ENCODE measurements at regions not wholly inside any gene's neighbourhood (a gene's known extent, or its start where the extent isn't known, plus 50 kb on each side); places are given as distances from the start of the nearest gene placed in this dataset.

DNA sequence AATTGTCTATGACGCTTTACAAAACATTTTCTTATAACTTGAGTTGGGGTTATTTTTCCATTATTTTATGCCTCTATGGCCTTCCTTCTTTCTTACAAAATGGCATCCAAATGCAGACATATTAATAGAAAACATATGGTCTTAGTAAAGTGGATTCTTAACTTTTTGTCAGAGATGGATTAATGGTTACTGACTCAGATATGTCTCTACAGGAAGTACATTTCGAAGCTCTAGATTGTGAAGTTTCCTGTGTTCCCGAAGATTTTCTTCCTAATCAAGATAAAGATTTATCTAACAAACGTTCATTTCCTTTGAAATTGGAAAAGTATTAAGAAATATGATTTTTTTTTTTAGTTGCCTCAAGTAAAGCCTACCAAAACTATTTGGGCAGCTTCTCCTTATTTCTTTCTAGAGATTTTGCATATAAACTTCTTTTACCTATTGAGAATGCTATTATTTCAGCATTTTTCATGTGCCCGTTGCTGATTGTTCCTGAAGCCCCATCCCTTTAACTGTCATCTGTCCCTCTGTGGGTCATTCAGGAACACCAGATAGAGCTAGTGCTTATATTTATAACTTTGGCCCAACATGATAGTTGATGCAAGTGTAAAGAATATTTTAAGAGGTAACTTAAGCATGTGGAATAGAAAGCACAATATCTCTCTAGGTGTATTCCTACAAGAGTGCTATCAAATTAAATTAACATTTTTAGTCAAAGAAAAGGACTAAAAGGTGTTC, 498.0 kb downstream of the CCDC85A start:
- no peak for TF ChIP-seq POLR2A (IDR thresholded peaks at IDR 0.05)
- TF ChIP-seq, protein P1, sequence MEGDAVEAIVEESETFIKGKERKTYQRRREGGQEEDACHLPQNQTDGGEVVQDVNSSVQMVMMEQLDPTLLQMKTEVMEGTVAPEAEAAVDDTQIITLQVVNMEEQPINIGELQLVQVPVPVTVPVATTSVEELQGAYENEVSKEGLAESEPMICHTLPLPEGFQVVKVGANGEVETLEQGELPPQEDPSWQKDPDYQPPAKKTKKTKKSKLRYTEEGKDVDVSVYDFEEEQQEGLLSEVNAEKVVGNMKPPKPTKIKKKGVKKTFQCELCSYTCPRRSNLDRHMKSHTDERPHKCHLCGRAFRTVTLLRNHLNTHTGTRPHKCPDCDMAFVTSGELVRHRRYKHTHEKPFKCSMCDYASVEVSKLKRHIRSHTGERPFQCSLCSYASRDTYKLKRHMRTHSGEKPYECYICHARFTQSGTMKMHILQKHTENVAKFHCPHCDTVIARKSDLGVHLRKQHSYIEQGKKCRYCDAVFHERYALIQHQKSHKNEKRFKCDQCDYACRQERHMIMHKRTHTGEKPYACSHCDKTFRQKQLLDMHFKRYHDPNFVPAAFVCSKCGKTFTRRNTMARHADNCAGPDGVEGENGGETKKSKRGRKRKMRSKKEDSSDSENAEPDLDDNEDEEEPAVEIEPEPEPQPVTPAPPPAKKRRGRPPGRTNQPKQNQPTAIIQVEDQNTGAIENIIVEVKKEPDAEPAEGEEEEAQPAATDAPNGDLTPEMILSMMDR (IDR thresholded peaks at IDR 0.05) = no peak
- Histone ChIP-seq H3K27me3 (no peaks in the 10 kb centered on the region), H3K36me3 (no peaks in the 10 kb centered on the region), H3K4me1 (no peaks in the 10 kb centered on the region), H3K4me3 (no peak overlapping the region), H3K9me3 (no peaks in the 10 kb centered on the region), H3K27ac (no peak overlapping the region)
- 42 to 51% methylated on average over 5 of the region's 5 CpGs for WGBS, 2 donors
- no peak for DNase-seq
- intact Hi-C loops (cut with DNase I) = no loop called here

DNA sequence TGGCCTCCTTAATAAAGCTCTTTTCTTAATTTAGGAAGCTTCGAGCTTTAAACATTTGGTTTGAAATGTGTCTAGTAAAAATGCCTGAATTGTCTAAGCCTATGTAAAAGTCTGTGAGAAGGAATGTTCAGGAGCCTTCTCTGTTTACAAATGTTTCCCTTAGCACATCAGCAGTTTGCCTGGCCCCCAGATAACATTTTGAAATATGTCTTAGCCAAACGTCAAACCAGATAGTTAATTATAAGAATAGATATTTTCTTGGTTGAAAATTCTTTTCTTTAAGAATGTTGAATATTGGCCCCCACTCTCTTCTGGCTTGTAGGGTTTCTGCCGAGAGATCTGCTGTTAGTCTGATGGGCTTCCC, 498.6 kb downstream of the CCDC85A start:
- intact Hi-C loops (cut with DNase I) = no loop called here
- H3K27me3 ChIP-seq = no peaks in the 10 kb centered on the region
- H3K4me1 ChIP-seq = no peaks in the 10 kb centered on the region
- no peaks in the 10 kb centered on the region for H3K9me3 ChIP-seq
- no peaks in the 10 kb centered on the region for H3K36me3 ChIP-seq
- no peak overlapping the region for H3K4me3 ChIP-seq
- H3K27ac ChIP-seq = no peak overlapping the region
- WGBS, 2 donors = 61 to 64% methylated on average over 3 of the region's 3 CpGs
- TF ChIP-seq, protein P1 (IDR thresholded peaks at IDR 0.05) = no peak
- TF ChIP-seq POLR2A (IDR thresholded peaks at IDR 0.05) = no peak
- DNase-seq = no peak

DNA sequence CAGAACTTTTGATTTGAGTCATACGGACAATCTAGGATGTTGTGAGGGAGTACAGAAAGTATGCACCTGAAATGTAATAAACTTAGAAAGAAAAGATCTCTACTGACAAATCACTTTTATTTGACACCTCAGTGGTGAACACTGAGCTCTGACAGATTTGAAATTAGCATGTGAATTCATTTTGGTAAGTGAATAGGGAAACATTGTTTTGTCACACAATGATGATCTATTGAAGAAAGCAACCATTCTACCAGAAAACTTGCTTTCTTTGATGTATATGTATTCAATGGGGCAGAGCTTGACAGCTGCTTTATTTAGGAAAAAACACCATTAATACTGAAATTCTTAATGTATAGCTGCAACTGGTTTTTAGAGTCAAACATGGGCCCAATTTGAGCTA, 500.5 kb downstream of the CCDC85A start:
- Histone ChIP-seq H3K27me3 (no peaks in the 10 kb centered on the region), H3K36me3 (no peaks in the 10 kb centered on the region), H3K9me3 (no peaks in the 10 kb centered on the region), H3K4me1 (no peaks in the 10 kb centered on the region), H3K4me3 (no peak overlapping the region), H3K27ac (no peak overlapping the region)
- no peak for TF ChIP-seq POLR2A (IDR thresholded peaks at IDR 0.05)
- intact Hi-C loops (cut with DNase I) = no loop called here
- WGBS, 2 donors = 71 to 79% methylated on average over 1 of the region's 1 CpG
- DNase-seq = no peak

DNA sequence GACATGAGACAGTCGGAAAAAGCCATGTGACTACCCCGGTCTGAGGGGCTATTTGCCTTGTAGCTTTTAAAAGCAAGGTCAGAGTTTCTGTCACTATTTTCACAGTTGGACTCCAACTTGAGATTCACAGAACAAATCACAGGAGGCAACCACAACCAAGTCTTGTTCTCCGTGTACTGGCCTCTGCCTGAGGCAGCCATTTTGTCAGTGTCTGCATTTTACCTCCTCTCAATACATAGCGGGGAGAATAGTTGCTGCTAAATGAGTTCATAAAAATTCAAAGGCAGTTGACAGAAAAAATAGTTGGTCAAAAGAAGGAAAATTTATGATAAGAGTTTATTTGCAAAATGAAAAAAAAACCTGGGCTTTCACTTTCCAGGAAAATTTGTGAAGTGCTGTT, 501.4 kb downstream of the CCDC85A start:
- H3K27ac ChIP-seq = no peak overlapping the region
- H3K36me3 ChIP-seq = no peaks in the 10 kb centered on the region
- H3K27me3 ChIP-seq = no peaks in the 10 kb centered on the region
- WGBS, 2 donors = 84 to 91% methylated on average over 4 of the region's 4 CpGs
- intact Hi-C loops (cut with DNase I) = no loop called here
- TF ChIP-seq POLR2A (IDR thresholded peaks at IDR 0.05) = no peak
- TF ChIP-seq, protein P1 (IDR thresholded peaks at IDR 0.05) = no peak
- no peaks in the 10 kb centered on the region for H3K4me1 ChIP-seq
- no peak overlapping the region for H3K4me3 ChIP-seq
- H3K9me3 ChIP-seq = no peaks in the 10 kb centered on the region
- no peak for DNase-seq

DNA sequence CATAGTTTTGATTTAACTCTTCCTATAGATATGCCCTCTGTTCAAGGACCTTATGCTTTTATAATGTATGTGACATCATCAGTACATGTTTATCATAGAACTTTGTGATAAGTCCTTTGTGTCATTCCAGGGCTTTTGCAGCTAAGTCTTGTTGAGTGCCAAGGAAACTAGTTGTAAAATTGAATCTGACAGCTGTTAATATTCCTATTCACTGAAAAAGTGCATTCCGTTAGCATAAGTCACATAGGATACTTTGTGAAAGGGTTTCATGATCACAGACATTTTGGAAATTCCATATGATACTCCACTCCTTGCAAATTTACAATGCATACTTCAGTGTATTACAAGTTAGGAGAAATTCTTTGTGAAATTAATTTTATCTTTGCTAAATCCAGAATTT, 503.4 kb downstream of the CCDC85A start:
- no peak for DNase-seq
- Histone ChIP-seq H3K27me3 (no peaks in the 10 kb centered on the region), H3K4me1 (no peaks in the 10 kb centered on the region), H3K9me3 (no peaks in the 10 kb centered on the region), H3K4me3 (no peak overlapping the region), H3K36me3 (no peaks in the 10 kb centered on the region), H3K27ac (no peak overlapping the region)
- WGBS, 2 donors = 87 to 89% methylated on average over 1 of the region's 1 CpG
- intact Hi-C loops (cut with DNase I) = no loop called here
- no peak for TF ChIP-seq POLR2A (IDR thresholded peaks at IDR 0.05)
- TF ChIP-seq, protein P1 (IDR thresholded peaks at IDR 0.05) = no peak

DNA sequence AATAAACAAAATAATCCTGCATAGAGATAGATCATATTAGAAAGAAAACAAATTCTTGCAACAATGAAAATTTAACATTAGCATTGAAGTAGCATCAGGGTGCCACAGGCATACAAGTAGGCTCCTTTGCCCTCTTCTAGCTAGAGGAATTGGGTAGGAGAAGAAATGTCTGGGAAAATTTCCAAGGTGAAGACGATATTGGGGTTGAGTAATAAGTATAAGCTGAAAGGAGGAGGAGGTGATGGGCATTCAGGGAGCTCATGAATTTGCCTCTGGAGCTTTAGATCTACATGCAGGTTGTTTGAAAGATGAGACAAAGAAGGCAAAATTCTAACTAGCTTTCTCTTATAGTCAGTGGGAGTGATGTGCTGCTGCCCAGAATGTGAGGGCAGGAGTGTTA, 504.9 kb downstream of the CCDC85A start:
- Histone ChIP-seq H3K27ac (no peak overlapping the region), H3K4me3 (no peak overlapping the region), H3K27me3 (no peaks in the 10 kb centered on the region), H3K9me3 (no peaks in the 10 kb centered on the region), H3K4me1 (no peaks in the 10 kb centered on the region), H3K36me3 (no peaks in the 10 kb centered on the region)
- WGBS, 2 donors = 42 to 69% methylated on average over 1 of the region's 1 CpG
- no peak for DNase-seq
- intact Hi-C loops (cut with DNase I) = no loop called here
- no peak for TF ChIP-seq POLR2A (IDR thresholded peaks at IDR 0.05)
- TF ChIP-seq, protein P1 (IDR thresholded peaks at IDR 0.05) = no peak

Measured in esophagus squamous epithelium (tissue), 5 donors.